ENCODE measurements at regions not wholly inside any gene's neighbourhood (a gene's known extent, or its start where the extent isn't known, plus 50 kb on each side); places are given as distances from the start of the nearest gene placed in this dataset.

- Mint-ChIP-seq H3K27me3 (ENCODE audit: insufficient read depth, unreplicated experiment) (no peaks in the 10 kb centered on the region), H3K27ac (ENCODE audit: low read depth, unreplicated experiment) (no peak overlapping the region), H3K9me3 (ENCODE audit: unreplicated experiment) (no peaks in the 10 kb centered on the region), H3K4me1 (ENCODE audit: insufficient read depth, unreplicated experiment) (no peaks in the 10 kb centered on the region), H3K36me3 (ENCODE audit: insufficient read depth, unreplicated experiment) (no peaks in the 10 kb centered on the region), H3K4me3 (ENCODE audit: unreplicated experiment) (no peak overlapping the region)
- no TSS peak for BruUV-seq (replicated peaks)
- ChIA-PET CTCF (no interaction called here), POLR2A (no interaction called here)
- TF ChIP-seq, protein P1, sequence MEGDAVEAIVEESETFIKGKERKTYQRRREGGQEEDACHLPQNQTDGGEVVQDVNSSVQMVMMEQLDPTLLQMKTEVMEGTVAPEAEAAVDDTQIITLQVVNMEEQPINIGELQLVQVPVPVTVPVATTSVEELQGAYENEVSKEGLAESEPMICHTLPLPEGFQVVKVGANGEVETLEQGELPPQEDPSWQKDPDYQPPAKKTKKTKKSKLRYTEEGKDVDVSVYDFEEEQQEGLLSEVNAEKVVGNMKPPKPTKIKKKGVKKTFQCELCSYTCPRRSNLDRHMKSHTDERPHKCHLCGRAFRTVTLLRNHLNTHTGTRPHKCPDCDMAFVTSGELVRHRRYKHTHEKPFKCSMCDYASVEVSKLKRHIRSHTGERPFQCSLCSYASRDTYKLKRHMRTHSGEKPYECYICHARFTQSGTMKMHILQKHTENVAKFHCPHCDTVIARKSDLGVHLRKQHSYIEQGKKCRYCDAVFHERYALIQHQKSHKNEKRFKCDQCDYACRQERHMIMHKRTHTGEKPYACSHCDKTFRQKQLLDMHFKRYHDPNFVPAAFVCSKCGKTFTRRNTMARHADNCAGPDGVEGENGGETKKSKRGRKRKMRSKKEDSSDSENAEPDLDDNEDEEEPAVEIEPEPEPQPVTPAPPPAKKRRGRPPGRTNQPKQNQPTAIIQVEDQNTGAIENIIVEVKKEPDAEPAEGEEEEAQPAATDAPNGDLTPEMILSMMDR (IDR thresholded peaks at IDR 0.05; ENCODE audit: unreplicated experiment) = no peak
- DNase-seq (ENCODE audit: unreplicated experiment) = no peak
- intact Hi-C loops (cut with micrococcal nuclease) = no loop called here
These were observed 375.6 kb downstream of the SOX11 start for GRCh38 chr2:6067806-6068205.

DNA sequence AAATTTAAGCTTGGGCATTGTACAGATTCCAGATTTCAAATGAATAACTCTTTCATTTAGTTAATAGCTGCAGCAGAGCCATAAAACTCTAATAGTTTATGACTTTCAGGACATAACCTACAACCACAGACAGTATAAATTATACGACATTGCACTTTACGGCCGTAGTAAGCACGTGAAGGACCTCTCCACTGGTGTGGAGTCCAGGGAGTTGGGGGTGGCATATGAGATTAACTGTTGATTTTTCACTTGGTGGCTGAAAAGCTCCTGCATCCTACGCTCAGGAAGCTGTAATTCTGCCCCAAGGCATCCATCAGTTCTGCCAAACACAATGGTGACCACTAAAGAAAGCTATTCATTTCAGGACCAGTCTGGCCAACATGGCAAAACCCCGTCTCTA is 376.2 kb downstream of the SOX11 start:
- no peak overlapping the region for H3K4me3 Mint-ChIP-seq (ENCODE audit: unreplicated experiment)
- POLR2A ChIA-PET = no interaction called here
- TF ChIP-seq, protein P1 (IDR thresholded peaks at IDR 0.05; ENCODE audit: unreplicated experiment) = no peak
- no peak for DNase-seq (ENCODE audit: unreplicated experiment)
- H3K27me3 Mint-ChIP-seq (ENCODE audit: insufficient read depth, unreplicated experiment) = no peaks in the 10 kb centered on the region
- no peak overlapping the region for H3K27ac Mint-ChIP-seq (ENCODE audit: low read depth, unreplicated experiment)
- H3K36me3 Mint-ChIP-seq (ENCODE audit: insufficient read depth, unreplicated experiment) = no peaks in the 10 kb centered on the region
- H3K9me3 Mint-ChIP-seq (ENCODE audit: unreplicated experiment) = no peaks in the 10 kb centered on the region
- CTCF ChIA-PET = no interaction called here
- BruUV-seq (replicated peaks) = no TSS peak
- intact Hi-C loops (cut with micrococcal nuclease) = no loop called here
- no peaks in the 10 kb centered on the region for H3K4me1 Mint-ChIP-seq (ENCODE audit: insufficient read depth, unreplicated experiment)

GRCh38 chr2:6069381-6069780 is 377.2 kb downstream of the SOX11 start:
- H3K4me1 Mint-ChIP-seq (ENCODE audit: insufficient read depth, unreplicated experiment) = no peaks in the 10 kb centered on the region
- ChIA-PET POLR2A (interaction anchor here (0.8 kb wide), 1 partner anchor 26 kb away, joined by 3 read pairs; no protein-coding TSS in a partner anchor), CTCF (interaction anchor here (0.6 kb wide), 1 partner anchor 27 kb away, joined by 3 read pairs; no protein-coding TSS in a partner anchor)
- H3K36me3 Mint-ChIP-seq (ENCODE audit: insufficient read depth, unreplicated experiment) = no peaks in the 10 kb centered on the region
- no peaks in the 10 kb centered on the region for H3K9me3 Mint-ChIP-seq (ENCODE audit: unreplicated experiment)
- no peak overlapping the region for H3K27ac Mint-ChIP-seq (ENCODE audit: low read depth, unreplicated experiment)
- no peak for DNase-seq (ENCODE audit: unreplicated experiment)
- H3K4me3 Mint-ChIP-seq (ENCODE audit: unreplicated experiment) = no peak overlapping the region
- TF ChIP-seq, protein P1 (IDR thresholded peaks at IDR 0.05; ENCODE audit: unreplicated experiment) = no peak
- no TSS peak for BruUV-seq (replicated peaks)
- no peaks in the 10 kb centered on the region for H3K27me3 Mint-ChIP-seq (ENCODE audit: insufficient read depth, unreplicated experiment)
- intact Hi-C loops (cut with micrococcal nuclease) = no loop called here

DNA sequence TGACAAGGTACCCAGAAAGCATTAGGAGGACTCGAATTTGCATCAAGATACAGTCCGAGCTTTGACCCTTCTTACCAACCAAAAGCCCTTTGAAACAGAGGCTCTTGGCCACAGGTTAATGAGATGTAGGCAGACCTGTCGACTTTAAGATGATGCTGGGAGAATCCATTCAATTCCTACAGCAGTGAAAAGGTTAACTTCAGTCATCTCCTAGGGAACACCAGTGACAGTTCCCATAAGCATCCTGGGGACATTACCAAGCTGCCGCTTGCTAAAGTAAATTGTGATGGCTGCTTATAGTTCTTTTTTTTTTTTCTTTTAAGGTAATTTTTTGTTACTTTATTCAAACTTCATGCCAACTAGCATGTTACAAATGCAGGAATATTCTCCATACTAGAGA is 379.3 kb downstream of the SOX11 start:
- no peak overlapping the region for H3K27ac Mint-ChIP-seq (ENCODE audit: low read depth, unreplicated experiment)
- no TSS peak for BruUV-seq (replicated peaks)
- intact Hi-C loops (cut with micrococcal nuclease) = no loop called here
- no peaks in the 10 kb centered on the region for H3K9me3 Mint-ChIP-seq (ENCODE audit: unreplicated experiment)
- no peaks in the 10 kb centered on the region for H3K36me3 Mint-ChIP-seq (ENCODE audit: insufficient read depth, unreplicated experiment)
- TF ChIP-seq, protein P1 (IDR thresholded peaks at IDR 0.05; ENCODE audit: unreplicated experiment) = no peak
- ChIA-PET CTCF (interaction anchor here (0.8 kb wide), 1 partner anchor 13 kb away, joined by 4 read pairs; no protein-coding TSS in a partner anchor), POLR2A (no interaction called here)
- no peaks in the 10 kb centered on the region for H3K4me1 Mint-ChIP-seq (ENCODE audit: insufficient read depth, unreplicated experiment)
- H3K4me3 Mint-ChIP-seq (ENCODE audit: unreplicated experiment) = no peak overlapping the region
- DNase-seq (ENCODE audit: unreplicated experiment) = no peak
- H3K27me3 Mint-ChIP-seq (ENCODE audit: insufficient read depth, unreplicated experiment) = no peaks in the 10 kb centered on the region

All from MCF 10A (cell line).